CD4-positive, alpha-beta T cell treated with Interleukin-4 for 1 hour (primary cell): ENCODE measurements at regions not wholly inside any gene's neighbourhood (a gene's known extent, or its start where the extent isn't known, plus 50 kb on each side); places are given as distances from the start of the nearest gene placed in this dataset.
A peak's percentile ranks its signal among the peaks of the same experiment; 100 is the strongest.
"Not testable (repeated sequence)": the region's sequence is repeated elsewhere in the genome, so short reads cannot be mapped to it uniquely, and the experiment has no call there.

ENCODE experiments used
- DNase-seq, 2 donors: peaks; one replicate each; pipeline ENCODE4 v3.0.0-alpha.2; 2020 to 2022

DNA sequence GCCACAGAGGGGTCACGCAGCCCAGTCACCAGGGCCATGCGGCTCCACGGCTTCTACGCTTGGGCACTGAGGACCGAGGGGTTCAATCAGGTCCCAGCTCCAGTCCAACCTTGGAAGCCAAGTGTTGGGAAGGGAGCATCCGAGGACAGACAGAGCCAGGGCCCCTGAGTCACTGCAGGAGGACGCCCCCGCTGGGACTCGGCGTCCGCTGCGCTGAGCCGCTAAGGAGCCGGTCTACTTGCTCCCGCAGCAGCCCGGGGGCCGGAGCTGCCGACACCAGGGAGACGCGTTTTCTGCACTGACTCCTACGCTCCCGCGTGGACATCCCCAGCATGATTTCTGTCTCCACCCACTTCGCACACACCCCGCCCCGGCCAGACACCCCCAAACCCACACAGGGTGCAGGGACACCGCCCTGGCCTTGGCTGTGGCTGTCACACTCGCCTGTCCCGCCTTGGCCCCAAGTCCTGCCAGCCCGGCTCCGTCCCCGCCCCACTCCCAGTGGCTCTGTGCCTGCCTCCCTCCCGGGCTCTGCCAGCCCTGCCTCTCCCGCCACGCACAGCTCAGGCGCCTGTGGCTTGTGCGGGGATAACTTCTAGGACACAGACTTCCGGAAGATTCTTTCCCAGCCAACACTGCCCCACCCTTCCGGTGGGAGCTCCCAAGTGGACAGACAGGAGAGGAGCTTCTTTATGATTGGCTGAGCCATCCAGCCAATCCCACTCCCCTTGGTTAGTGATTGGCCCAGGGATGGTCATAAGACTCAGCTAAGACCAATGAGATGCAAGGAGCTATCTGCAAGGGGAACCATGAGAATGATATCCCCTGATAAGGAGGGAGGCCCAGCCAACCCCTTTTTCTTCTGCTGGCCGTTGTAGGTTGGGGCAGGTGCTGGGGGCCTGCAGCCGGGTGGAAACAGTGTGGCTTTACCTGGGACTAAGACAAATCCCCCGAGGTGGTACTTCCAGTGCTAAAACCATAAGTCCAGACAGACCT is 118.9 kb upstream of the SFSWAP start:
- no peak for DNase-seq

DNA sequence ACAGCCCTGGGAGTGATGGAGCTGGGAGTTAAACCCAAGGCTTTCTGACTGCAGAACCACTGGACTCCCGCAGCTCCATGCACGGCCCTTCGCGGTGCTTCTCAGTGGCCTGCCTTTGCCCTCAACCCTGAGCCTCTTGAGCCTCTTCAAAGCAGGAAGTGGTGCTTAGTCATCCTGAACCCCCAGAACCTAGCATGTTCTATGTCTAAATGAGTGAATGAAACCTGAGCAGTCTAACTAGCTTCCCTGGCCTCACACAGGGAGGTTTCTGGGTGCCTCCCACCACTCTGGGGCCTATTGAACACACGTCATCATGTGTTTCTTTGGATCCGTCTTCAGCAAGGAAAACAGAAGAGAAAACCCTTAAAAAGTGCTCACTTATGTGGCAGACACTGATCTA is 117.9 kb upstream of the SFSWAP start:
- peak; percentile 23 for DNase-seq

DNA sequence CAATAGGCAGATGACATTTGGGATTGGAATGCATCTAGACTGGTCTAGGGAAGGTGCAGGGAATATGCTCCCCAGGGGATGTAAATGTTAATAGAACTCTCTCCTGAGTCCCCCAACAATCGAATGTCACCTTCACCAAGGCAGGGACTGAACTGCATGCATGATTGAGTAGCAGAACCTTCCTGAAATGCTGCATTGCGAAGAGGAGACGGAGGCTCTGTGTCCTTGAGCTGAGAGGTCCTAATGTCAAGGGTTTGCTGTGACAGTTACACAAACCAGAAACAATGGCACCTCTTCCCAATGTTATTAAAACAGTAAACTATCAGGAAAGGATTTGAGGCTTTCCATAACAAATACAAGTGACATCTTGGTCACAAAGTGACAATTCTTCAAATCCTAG is 117.5 kb upstream of the SFSWAP start:
- DNase-seq = no peak

DNA sequence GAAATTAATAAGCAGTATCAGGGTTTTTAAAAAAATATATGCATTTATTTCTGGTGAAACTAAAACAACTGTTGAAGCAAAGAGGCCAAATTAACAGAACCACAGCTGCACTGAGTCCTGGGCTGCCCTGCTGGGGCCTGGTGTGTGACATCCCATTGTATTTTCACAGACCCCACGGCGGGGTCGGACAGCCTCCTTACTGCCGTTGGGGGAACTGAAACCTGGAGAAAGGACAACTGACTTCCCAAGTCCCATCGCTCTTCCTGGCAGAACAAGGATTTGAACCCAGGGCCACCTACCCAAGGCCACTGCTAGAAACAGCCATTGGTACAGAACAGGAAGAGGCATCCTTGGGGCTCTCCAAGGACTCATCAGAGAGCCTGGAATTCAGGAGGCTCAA is 114.8 kb upstream of the SFSWAP start:
- no peak for DNase-seq

DNA sequence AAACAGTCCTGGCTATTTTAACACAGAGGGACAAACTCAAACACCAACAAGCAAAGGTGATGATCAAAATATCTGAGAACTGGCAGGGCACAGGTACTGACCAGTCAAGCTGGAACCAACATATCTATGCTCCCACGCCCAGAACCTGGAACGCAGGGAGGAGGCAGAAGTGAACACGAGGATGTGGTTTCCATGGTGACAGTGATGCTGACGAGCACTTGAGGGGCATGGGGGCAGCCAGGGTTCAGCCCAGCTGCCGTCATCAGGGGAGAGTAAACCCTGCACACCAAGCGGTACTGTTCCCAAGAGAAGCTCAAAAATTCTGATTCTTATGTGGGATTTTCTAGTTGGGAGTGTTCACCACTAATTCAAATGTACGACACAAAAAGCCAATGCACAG is 113.6 kb upstream of the SFSWAP start:
- DNase-seq = no peak

DNA sequence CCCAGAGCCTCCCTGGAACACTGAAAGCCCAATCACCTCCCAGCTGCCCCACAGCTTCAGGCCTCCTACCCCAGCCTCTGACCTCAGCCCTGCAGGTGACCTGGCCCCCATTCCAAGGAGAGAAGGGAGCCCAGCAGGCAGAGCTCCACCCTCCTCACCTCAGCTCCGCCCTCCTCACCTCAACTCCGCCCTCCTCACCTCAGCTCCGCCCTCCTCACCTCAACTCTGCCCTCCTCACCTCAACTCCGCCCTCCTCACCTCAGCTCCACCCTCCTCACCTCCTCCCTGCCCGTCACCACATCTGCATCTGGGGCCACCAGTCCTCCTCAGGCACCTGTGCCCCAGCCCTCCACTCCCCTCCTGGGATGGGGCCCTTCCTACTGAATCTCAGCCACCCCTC is 112.2 kb upstream of the SFSWAP start:
- DNase-seq = peak in 1 of 2 donors; percentile 26

DNA sequence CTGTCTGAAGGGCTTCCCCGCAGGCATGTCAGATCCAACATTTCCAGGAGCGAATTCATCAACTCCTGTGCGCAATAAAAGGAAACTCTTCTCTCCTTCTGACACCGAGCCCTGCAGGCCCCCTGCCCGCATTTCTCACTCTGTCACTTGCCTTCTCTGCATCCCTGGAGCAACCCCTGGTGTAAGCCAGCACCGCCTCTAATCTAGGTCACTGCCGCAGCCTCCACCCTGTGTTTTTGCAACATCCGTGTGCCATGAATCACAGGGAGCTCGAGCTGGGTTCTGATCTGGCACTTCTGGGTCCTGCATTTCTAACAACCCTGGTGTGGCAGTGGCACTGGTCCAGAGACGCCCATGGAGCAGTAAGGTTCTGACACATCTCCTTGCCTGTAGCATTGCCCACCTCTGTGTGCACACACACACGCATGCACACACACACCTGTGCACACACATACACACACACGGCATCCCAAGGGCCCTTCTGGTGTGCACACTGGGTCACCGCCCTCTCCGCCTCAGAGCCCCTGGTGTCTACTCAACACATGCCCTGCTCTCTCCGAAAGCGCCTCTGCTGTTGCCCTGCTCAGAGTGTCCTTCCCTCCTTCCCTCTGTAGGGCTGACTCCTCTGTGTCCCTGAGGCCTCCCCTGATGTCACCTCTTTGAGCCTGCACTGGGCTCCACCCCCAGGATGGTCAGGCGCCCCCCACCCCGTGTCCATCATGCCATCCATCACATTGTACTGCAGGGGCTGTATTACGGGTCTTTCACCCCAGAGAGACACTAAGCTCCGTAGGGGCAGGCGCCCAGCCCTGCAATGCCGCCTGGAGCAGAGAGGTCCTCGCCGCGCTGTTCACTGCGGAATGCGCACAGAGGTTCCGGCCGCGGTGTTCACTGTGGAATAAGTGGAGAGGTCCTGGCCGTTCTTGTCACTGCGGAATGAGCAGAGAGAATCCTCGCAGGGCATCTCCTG is 111.4 kb upstream of the SFSWAP start:
- DNase-seq = no peak

DNA sequence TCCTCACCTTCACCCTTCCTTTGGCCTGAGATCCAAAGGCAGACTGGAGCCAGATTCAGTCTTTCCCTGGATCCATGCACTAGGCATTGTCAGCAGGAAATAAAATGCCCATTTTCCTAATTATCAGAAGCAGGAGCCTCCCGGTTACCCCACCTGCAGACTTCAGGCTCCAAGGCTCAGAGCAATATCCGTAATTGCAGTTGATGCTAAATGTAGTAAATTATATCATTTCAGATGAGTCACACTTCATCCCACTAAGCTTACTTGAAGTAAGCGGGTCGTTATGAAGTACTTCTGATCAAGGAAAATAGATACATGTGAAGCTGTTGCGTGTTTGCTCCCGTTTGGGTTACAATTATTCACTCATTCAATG is 110.7 kb upstream of the SFSWAP start:
- DNase-seq = no peak

DNA sequence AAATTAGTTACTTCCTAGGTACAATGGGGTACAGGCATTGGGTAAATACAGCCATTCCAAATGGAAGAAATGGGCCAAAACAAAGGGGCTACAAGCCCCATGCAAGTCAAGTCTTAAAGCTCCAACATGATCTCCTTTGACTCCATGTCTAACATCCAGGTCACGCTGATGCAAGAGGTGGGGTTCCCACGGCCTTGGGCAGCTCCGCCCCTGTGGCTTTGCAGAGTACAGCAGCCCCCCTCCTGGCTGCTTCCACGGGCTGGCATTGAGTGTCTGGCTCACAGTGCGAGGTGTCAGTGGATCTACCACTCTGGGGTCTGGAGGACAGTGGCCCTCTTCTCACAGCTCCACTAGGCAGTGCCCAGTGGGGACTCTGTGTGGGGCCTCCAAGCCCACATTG is 109.4 kb upstream of the SFSWAP start:
- DNase-seq = not testable (repeated sequence)

DNA sequence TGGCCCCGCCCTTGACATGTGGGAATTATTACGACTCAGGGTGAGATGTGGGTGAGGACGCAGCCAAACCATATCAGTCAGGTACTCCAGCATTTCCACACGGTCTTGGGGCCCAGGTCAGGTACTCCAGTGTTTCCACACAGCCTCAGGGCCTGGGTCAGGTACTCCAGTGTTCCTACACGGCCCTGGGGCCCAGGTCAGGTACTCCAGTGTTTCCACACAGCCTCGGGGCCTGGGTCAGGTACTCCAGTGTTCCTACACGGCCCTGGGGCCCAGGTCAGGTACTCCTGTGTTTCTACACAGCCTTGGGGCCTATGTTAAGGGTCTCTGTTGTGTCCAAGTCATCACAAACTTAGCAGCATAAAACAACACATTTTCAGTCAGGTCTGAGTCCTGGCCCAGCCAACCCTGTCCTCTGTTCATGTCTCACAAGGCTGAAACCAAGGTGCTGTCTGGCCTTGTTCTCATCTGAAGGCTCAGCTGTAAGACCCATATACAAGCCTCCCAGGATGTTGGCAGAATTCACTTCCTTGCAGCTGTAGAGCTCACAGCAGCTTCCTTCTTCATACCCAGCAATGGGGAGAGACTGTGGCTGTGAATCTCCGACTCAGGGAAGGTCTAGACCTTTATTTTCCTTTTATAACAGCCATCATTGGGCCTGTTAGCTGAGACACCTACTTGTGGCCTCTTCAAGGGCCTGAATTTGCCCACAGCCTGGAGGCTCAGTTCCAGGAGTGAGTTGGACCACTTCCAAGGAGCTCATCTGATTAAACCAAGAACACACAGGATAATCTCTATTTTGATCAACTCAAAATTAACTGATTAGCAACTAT is 107.6 kb upstream of the SFSWAP start:
- no peak for DNase-seq

DNA sequence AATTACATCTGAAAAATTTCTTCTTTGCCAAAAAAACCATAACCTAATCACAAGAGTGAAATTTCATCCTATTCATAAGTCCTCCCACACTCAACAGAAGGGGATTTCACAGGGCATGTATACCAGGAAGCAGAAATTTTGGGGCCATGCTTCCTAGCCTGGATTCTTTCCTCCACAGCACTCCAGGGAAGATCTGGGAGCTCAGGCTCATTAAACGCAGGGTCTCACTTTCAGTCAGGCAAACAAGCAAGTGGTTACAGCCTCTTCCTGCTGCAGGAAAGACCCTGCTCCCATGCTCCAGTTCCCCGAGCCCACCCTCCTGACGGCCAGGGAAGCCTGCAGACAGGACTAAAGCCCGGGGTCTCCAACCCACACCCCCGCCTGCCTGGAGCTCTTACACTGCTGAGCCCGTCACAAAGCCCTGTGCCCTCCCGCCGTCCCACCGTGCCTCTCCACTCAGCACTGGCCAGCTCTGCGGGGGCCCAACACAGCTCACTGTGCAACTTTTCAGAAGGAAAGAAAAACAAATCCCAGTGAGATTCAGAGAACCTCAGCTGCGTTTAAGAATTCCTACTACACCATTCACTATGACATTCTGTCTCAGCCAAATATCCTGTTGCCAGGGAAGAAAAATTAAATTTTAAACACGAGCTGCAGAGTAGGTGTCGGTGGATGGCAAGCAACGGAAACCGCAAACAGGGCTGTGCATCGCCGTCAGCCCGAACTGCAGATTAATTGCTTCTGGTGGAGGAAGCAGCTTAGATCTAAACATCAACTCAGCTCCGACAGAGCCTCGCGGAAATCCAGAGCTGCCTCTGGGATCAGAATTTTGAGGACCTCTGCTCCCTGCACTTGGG is 106.7 kb upstream of the SFSWAP start:
- DNase-seq = peak; percentile 48 to 56

DNA sequence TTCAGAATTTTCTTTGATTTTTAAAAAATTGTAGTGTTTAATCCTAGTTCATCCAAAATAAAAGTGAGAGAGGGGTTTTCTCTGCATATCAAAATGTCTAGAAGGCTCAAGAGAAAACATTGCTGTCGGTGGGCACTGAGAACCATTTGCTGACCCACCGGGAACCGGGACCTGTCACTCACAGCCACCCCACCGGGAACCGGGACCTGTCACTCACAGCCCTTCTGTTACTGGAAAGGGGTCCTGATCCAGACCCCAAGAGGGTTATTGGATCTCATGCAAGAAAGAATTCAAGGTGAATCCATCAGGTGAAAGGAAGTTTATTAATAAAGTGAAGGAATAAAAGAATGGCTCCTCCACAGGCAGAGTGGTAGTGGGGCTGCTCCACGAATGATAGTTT is 106.0 kb upstream of the SFSWAP start:
- no peak for DNase-seq

DNA sequence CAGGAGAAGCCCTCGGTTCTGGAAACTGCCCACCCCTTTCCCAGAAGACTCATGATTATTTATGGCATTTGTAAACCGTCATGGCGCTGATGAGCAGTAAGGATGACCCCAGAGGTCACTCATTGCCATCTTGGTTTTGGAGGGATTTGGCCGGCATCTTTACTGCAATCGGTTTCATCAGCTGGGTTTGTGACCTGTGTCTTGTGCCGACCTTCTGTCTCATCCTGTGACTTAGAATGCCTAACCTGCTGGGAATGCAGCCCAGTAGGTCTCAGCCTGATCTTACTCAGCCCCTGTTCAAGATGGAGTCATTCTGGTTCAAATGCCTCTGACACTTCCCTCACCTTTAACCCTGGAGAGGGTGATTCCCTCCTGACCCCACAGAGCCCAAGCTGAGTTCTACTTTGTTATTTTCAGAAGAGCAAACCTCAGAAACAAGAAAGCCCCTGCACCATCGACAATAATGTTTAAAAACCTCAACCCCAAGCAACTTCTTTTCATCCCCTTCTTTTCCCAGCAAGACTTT is 105.5 kb upstream of the SFSWAP start:
- no peak for DNase-seq

DNA sequence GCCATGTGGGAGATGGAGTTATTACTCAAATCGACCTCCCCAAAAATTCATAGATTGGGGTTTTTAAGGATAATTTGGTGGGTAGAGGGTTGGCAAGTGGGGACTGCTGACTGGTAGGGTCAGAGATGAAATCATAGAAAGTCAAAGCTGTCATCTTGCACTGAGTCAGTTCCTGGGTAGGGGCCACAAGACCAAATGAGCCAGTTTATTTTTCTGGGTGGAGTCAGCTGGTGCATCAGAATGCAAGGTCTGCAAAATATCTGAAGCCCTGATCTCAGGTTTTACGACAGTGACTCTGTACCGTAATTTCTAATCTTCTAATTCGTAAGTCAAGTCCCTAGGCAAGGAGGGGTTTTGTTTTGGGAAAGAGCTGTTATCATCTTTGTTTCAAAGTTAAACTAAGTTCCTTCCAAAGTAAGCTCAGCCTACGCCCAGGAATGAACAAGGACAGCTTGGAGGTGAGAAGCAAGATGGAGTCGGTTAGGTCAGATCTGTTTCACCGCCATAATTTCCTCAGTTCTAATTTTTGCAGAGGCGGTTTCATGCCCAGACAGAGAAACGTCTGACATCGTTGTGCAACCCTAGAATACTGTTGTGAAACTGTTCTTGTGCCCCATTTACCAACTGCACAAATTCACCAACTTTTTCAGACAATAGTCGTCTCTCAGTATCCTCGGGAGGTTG is 104.5 kb upstream of the SFSWAP start:
- no peak for DNase-seq

DNA sequence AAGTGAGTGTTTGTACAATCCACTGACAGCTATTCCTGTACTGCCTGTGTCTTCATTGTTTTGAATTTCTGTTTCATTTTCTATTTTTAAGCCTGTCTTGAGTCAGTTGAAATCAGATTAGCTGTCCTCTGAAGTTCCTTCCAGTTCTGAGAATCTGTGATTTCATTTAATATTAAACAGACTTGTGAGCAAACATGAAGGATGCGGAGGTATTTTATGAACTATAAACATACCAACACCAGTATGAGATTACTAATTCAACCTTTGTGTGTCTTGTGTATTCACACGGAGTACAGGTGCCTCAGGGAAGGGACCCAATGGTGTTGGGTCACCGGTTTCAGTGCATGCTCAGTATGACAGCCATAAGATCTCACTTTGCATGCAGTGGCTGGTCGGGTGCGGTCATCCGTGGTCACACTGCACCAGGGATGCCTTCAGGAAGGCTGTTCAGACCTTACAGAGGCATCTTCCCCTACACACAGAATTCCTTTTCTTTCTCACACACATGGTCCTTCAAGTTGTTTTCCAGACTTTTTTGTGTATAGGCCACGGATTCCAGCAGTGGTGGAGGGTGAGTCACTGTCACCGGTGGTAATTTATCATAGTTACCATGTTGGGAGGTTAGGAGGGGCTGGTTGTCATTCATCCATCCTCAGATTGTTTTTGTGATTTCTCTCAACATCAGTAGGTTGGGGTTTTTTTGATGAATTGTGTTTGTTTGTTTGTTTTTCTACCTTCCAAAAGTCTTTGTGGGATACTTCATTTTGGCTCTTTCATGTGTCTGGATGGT is 103.0 kb upstream of the SFSWAP start:
- peak in 1 of 2 donors; percentile 30 for DNase-seq

DNA sequence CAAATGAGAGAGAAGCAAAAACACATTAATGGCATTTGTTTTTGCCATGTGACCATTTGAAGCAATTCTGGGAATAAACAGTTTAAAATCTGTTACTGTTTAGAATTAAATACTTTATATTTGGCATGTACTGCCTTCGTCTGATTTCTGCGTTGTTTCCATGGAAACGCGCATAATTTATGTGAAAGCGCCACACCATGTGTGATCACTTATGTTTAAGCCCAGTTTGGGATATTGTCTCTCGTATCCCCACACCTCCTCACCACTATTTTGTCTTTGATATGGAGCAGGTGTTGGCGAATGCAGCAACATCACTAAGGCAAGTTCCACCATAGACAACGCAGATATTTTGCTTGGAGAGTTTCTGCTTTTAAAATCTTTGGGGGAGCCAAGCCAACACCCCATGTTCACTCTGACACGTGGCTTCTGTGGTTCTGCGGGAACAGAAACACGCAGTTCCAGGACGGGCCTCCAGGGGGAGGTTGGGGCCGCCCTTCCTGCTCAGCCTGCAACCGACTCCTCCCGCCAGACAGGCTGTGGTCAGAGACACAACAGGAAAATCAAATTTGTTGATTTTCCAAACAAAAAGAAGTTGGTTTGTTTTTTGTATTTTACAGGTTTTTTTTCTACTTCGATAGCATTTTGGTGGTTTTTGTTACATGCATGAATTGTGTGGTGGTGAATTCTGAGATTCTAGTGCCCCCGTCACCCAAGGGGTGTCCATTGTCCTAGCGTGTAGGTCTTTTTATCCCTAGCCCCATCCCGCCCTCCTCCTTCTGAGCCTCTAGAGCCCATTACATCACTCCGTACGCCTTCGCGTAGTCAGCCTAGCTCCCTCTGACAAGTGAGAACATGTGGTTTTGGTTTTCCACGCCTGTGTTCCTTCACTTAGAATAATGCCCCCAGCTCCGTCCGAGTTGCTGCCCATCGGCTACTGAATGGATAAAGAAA is 101.9 kb upstream of the SFSWAP start:
- DNase-seq = peak; percentile 69 to 72

DNA sequence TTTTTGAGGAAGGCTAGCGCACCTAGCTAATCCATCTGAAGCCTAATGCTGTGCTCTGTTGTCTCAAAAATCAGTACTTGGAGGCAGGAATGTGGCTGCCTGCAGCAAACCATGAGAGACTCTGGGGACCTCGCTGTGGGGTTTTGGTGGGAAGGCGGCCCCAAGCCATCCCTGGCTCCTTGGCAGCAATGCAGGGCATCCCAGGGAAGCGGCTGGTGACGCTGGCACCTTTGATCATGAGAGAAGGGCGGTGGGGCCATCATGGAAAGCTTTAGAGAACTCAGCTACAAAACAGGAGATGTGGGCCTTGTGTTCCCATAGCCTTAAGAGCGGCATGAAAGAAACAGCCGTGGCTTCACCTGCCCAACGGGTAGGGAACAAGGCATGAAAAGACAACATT is 101.1 kb upstream of the SFSWAP start:
- no peak for DNase-seq

DNA sequence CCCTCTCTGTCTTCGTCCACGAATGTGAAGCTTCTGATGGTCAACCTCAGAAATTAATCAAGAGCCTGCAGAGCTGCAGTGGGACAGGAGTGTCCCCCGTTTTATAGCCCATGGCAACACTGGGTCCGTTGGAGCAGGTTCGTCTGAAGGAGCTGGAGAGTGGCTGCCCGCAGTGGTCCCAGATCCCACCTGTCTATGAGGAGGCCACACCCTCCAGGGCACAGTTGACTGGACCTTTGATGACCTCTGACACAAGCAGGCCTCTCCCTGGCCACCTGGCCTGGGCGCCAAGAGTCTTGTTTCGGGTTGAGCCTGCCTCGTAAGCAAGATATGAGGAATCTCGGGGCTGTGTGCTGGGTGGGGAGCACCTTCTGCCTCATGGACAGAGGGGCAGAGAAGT is 100.7 kb upstream of the SFSWAP start:
- no peak for DNase-seq

DNA sequence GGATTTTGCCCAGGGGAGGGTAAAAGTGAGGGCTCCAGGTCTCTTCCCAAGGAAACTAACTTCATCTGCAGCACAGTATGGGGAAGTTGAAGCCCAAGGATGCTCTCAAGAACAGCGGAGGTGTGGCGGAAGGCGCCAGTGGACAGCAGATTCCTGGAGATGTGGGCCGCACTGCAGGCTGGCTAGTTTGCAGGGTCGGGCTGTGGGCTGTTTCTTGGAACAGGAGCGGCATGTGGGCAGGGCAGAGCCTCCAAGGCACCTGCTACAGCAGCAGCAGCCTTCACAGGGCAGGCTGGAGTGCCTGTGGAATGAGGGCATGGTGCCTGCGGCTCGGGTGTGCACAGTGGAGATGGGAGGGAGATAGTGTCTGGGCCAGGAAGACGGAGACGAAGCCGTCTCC is 100.0 kb upstream of the SFSWAP start:
- DNase-seq = no peak
